Astrocyte of the hippocampus (primary cell): ENCODE measurements at regions not wholly inside any gene's neighbourhood (a gene's known extent, or its start where the extent isn't known, plus 50 kb on each side); places are given as distances from the start of the nearest gene placed in this dataset.
"Not testable (repeated sequence)": the region's sequence is repeated elsewhere in the genome, so short reads cannot be mapped to it uniquely, and the experiment has no call there.

ENCODE experiments used
- DNase-seq: peaks from one replicate; pipeline ENCODE4 v3.0.0; 2011; ENCODE audit warnings: low read depth, low spot score

GRCh38 chr13:44887515-44887914 lies 101.8 kb downstream of the NUFIP1 start:
- no peak for DNase-seq

DNA sequence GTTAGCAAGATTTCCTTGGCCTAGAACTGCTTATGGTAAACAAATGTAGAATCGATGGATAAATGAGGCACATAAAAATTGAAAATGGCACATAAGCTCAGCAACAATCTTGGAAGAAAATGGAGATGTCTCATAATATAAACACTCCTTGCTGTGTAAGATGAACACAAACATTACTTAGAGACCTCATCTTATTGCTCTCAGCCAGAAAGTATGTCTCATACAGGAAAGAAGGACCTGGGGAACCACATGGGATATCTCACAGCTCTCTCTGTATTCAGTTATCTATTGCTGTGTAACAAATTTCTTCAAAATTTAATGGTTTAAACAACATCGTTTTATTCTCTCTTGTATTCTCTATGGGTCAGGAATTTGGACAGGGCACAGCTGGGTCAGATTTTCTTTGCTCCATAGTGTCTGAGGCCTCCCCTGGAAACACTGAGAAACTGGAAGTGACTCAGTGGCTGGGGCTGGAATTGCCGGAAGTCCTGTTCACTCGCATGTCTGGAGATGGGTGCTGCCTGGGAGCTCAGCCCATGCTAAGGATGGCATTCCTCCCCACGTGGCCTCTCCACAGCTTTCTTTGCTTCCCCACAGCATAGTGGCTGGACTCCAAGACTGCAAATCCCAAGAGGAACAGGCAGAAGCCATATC lies 105.1 kb downstream of the NUFIP1 start:
- peak; percentile 63 for DNase-seq

DNA sequence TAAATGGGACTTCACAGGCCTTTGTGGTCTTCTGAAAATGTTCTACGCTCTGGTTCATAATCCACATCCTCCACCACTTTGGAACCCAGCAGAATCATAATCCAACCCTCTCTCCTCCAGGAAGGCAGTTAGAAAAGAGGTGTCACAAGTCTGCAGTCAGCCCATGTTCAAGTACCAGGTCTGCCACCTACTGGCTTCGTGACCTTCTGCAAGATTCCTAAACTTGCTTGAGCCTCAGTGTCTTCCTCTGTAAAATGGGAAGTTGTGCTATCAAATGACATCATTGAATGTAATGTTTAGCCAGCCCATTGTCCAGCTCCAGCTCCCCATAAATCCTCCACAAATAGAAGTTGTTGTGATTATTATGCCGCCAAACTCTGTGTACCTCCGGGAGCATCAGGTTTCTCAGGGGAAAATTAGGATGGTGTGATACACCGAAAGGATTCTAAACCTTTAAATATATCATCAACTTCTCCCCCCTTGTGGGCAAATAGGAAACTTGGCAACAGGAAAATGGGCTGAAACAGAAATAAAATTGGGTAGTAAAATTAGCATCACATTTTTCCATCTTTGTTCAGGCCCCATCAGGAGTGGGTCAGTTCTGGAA lies 109.7 kb downstream of the NUFIP1 start:
- DNase-seq, result peak; percentile 61

DNA sequence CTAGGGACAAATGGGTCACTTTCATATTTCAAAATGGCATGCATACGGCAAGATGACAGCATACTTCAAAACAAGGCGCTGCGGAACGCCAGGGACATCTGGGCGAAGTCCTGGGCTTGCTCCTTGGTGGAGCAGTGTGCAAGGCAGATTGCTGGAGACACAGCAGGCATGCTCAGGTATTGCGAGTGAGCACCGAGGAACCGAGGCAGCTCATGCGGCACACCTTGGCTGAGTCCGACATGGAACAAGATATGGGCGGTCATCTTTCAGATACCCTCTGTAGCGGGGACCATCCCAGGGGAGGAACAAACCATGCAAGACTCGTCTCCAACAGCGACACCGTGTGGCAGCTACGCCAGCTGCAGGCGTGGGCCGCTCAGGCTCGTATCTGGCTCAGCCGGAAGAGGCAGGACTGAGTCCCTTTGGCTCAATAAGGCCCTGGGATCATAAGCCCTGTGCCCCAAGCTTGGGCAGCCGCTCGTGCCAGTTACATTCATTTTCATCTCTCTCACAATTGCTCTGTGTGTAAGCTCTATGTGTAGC lies 112.4 kb downstream of the NUFIP1 start:
- DNase-seq, result no peak

GRCh38 chr13:44874886-44875630 lies 114.2 kb downstream of the NUFIP1 start:
- peak; percentile 45 for DNase-seq

DNA sequence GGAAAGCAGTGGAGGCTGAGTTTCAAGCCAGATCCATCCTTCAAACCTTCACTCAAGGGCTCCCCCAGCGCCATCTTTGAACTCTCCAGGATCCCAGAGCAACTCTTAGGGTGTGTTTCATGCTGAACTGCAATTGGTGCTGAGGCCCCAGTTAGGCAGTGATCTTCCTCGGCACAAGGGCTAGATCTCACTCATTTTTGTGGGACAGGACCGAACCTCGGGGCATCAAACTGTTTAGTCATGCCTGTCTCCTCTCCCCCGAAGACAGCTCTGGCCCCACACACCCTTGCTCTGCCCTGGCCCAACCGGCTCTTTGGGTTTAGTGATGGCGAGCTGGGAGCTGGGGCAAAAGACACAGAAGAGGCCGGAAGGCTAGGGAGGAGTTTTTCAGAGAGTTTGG lies 115.1 kb downstream of the NUFIP1 start:
- DNase-seq, result no peak

DNA sequence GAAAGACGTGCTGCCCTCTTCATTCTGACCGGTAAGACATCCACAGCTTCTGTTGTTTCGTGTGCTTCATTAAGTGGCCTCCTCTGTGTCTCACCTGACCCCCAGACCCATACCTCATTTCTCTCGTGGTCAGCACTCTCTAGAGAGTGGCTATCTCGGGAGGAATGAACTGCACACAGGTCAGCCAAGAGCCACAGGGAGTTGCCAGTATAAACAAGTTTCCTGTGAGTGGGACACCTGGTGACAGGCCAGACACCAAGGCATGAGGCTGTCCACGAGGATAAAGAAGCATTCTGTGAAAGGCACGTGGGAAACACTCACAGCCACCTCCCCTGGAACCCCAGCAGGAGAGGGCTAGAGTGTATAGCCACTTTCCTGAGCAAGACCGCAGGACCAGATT lies 115.8 kb downstream of the NUFIP1 start:
- DNase-seq, result peak; percentile 49

DNA sequence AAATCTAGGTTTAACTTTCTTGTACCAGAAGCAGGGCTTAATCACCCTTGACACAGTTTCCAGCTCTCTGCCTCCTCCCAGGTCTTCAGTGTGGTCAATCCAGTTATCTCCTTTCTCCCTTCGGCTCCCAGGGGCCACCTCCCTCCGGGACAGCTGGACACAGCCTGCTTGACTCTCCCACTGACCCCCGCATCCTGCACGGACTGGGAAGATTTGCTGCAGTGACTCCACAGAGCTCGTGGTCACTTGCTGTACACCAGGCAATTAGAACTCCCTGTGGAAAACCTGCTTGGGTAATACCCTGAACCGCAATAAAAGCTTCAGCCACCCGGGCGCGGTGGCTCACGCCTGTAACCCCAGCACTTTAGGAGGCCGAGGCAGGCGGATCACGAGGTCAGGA lies 116.5 kb downstream of the NUFIP1 start:
- DNase-seq, result no peak

GRCh38 chr13:44870456-44870929 lies 118.8 kb downstream of the NUFIP1 start:
- DNase-seq, result no peak

GRCh38 chr13:44869167-44869566 lies 120.1 kb downstream of the NUFIP1 start:
- DNase-seq, result no peak

DNA sequence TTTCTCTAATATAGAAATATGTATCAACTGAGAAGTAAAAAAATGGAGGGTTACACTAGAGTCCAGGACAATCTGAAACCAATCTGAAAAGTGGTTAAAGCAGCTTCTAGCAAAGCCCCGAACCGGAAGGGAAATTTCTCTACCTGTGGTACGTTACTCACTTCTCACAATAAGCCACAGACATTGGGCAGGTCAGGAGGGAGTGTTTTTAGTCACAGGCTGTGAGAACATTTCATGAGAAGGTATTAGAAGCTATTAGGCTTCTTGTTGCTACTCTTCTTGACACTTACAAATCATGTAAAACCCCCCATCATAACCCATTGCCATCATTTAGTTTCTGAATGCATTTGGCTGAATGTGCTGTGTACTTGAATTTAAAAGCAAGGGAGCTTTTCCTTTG lies 120.9 kb downstream of the NUFIP1 start:
- DNase-seq, result no peak

DNA sequence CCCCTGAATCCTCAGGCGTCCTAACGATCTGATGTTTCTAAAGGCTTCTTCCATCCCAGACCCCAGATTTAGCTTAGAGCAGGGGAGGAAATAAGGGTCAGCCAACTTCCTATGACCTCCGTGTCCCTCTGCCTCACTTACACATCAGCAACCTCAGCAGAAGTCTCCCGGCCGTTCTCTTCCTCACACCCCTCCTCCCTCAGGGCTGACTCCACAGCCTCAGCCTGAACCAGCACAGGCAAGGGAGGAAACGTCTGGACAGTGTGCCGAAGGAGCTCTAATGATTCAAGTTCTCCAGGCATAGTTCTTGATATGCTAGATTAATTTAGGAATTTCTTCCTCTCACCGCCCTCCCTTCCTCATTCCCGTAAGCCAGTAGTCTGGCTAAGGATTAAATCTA lies 121.4 kb downstream of the NUFIP1 start:
- no peak for DNase-seq

GRCh38 chr13:44866411-44866911 lies 122.8 kb downstream of the NUFIP1 start:
- no peak for DNase-seq

DNA sequence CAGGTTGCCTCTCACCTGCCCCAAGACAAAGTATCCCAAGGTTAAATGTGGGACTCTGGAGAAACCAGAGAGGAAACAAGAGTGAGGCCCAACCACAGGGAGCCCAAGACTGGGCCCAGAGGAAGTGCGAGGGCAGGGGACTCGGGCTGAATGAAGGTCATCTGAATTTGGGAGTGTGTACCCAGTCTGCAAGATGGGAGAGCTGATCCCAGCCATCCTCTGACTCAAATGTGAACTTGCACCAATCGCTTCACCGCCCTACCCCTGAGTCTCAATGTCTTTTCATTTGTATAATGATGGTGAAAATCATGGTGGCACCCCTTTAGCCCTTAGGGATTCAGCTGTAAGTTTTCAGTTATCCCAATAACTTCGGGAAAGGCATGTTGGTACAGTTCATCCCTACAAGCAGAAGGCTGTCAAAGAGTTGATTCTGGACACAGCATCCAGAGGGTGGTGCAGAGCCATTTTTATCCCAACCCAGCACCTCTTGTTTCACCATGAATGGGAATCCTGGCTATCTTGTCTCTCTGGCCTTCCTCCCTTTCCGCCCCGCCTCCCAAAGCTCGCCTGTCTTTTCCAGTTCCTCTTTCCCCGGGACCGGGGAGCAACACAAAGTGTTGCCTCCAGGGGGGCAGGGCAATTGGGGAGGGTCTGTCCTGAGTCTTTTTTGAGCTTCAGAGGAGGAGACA lies 123.4 kb downstream of the NUFIP1 start:
- no peak for DNase-seq

- not testable (repeated sequence) for DNase-seq
Measured at GRCh38 chr13:44863641-44864040, 125.6 kb downstream of the NUFIP1 start.

GRCh38 chr13:44860454-44860853 lies 128.8 kb downstream of the NUFIP1 start:
- no peak for DNase-seq

DNA sequence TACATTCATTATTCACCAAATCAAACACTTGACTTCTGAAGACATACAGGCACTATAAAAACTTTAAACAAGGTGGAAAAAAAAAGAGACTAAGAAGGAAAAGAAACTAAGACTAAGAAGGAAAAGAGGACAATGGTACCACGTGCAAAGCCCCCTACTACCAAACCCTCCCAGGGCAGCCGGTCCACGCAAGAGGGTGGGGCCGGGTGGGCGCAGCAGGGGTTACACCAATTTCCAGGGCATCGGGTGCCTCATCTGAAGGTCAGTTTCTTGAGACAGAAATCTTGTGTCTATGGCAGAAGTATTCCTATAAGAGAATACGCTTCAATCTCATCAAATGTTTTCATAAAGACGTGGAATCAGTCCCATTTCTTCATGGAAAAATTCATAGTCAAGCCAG lies 131.5 kb downstream of the NUFIP1 start:
- DNase-seq, result no peak

DNA sequence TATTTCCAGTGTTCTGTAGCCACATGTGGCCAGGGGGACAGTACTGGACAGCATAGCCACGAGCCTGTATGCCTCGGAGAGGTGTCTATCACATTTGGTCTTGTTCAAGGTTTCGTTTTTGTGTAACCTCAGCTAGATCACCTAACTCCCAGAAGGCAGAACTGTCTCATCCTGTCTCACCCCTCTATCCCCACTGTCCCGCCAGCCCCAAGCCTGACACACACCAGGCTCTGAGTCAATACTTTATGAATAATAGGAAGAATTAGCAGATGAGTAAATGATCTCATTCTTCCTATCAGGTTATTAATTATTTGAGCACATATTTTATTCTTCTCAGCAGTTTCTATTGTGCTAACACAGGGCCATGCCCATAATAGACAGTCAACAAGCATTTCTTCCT lies 132.2 kb downstream of the NUFIP1 start:
- no peak for DNase-seq

GRCh38 chr13:44855860-44856259 lies 133.4 kb downstream of the NUFIP1 start:
- DNase-seq, result no peak

DNA sequence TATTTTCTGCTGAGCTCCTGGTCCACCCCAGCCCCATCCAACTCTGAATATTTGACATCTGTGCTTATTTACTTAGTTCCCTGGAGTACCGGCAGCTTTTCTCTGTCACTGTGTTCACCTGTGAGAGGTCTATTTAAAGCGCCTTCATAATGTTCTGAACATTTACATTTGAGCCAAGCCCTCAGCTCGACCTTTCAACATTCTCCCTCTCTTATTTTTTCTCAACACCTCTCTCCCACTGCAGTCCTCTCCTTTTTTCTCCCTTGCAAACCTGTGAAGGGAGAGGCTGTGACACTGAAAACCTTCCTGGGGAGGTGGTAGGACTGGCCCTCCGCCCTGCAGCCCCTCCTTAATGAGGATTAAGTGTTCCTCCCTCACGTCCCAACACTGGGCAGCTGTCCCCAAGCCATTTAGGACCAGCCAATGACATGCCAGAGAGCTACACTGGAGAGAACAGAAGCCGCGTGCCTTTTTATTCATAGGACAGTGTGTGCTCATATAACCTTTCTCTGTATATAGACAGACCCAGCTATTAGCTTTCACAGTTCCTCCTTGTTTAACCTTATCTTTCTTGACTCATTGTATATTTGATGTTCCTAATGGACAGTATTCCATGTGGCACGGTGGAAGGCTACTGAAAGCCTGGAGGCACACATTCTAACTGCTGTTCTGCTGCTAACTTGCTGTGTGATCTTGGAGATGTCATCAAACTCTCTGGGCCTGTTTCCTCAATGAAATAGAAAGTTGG lies 134.8 kb downstream of the NUFIP1 start:
- DNase-seq, result no peak

- DNase-seq, result no peak
Measured at GRCh38 chr13:44853641-44854040, 135.6 kb downstream of the NUFIP1 start.
